ENCODE measurements at regions not wholly inside any gene's neighbourhood (a gene's known extent, or its start where the extent isn't known, plus 50 kb on each side); places are given as distances from the start of the nearest gene placed in this dataset.

DNA sequence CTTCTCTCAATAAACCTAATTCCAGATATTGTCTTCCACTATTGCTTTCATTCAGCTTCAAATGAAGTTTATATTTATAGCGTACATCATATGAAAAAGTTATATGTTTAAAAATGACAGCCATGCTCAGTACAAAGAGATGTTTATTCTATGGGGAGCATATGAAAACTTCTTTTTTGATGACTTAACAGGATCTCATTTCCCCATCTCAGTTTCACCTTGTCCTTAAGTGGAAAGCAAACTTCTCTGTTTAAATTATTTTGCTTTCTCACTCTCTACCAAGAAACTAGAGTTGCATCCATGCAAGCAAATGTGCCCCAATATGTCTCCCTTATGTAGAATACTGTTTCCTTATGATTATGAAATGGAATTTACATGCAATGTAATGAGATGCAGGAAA, 799.5 kb upstream of the RGS18 start:
- no peak for ATAC-seq
- no peak for TF ChIP-seq OSR1 (CRISPR knock-in tag; IDR thresholded peaks at IDR 0.05)
- TF ChIP-seq ISL1 (CRISPR knock-in tag; IDR thresholded peaks at IDR 0.05) = no peak
- TF ChIP-seq, protein P1, sequence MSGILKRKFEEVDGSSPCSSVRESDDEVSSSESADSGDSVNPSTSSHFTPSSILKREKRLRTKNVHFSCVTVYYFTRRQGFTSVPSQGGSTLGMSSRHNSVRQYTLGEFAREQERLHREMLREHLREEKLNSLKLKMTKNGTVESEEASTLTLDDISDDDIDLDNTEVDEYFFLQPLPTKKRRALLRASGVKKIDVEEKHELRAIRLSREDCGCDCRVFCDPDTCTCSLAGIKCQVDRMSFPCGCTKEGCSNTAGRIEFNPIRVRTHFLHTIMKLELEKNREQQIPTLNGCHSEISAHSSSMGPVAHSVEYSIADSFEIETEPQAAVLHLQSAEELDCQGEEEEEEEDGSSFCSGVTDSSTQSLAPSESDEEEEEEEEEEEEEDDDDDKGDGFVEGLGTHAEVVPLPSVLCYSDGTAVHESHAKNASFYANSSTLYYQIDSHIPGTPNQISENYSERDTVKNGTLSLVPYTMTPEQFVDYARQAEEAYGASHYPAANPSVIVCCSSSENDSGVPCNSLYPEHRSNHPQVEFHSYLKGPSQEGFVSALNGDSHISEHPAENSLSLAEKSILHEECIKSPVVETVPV (CRISPR knock-in tag; IDR thresholded peaks at IDR 0.05) = no peak
- no peak for TF ChIP-seq PPARA (CRISPR knock-in tag; IDR thresholded peaks at IDR 0.05; ENCODE audit: borderline replicate concordance)
- TF ChIP-seq, protein P2, sequence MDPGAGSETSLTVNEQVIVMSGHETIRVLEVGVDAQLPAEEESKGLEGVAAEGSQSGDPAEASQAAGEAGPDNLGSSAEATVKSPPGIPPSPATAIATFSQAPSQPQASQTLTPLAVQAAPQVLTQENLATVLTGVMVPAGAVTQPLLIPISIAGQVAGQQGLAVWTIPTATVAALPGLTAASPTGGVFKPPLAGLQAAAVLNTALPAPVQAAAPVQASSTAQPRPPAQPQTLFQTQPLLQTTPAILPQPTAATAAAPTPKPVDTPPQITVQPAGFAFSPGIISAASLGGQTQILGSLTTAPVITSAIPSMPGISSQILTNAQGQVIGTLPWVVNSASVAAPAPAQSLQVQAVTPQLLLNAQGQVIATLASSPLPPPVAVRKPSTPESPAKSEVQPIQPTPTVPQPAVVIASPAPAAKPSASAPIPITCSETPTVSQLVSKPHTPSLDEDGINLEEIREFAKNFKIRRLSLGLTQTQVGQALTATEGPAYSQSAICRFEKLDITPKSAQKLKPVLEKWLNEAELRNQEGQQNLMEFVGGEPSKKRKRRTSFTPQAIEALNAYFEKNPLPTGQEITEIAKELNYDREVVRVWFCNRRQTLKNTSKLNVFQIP (CRISPR knock-in tag; IDR thresholded peaks at IDR 0.05; ENCODE audit: borderline replicate concordance, low read depth) = no peak
- TF ChIP-seq TOX (CRISPR knock-in tag; IDR thresholded peaks at IDR 0.05; ENCODE audit: borderline replicate concordance) = no peak
- TF ChIP-seq, protein P3, sequence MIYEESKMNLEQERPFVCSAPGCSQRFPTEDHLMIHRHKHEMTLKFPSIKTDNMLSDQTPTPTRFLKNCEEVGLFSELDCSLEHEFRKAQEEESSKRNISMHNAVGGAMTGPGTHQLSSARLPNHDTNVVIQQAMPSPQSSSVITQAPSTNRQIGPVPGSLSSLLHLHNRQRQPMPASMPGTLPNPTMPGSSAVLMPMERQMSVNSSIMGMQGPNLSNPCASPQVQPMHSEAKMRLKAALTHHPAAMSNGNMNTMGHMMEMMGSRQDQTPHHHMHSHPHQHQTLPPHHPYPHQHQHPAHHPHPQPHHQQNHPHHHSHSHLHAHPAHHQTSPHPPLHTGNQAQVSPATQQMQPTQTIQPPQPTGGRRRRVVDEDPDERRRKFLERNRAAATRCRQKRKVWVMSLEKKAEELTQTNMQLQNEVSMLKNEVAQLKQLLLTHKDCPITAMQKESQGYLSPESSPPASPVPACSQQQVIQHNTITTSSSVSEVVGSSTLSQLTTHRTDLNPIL (CRISPR knock-in tag; IDR thresholded peaks at IDR 0.05; ENCODE audit: low read depth) = no peak
- TF ChIP-seq ESRRG (CRISPR knock-in tag; IDR thresholded peaks at IDR 0.05) = no peak
- TF ChIP-seq CSDC2 (CRISPR knock-in tag; IDR thresholded peaks at IDR 0.05) = no peak
- no peak for TF ChIP-seq RARB (CRISPR knock-in tag; IDR thresholded peaks at IDR 0.05)
- no peak for TF ChIP-seq ZNF565 (CRISPR knock-in tag; conservative IDR thresholded peaks at IDR 0.05; ENCODE audit: low read depth)
- TF ChIP-seq, protein P4, sequence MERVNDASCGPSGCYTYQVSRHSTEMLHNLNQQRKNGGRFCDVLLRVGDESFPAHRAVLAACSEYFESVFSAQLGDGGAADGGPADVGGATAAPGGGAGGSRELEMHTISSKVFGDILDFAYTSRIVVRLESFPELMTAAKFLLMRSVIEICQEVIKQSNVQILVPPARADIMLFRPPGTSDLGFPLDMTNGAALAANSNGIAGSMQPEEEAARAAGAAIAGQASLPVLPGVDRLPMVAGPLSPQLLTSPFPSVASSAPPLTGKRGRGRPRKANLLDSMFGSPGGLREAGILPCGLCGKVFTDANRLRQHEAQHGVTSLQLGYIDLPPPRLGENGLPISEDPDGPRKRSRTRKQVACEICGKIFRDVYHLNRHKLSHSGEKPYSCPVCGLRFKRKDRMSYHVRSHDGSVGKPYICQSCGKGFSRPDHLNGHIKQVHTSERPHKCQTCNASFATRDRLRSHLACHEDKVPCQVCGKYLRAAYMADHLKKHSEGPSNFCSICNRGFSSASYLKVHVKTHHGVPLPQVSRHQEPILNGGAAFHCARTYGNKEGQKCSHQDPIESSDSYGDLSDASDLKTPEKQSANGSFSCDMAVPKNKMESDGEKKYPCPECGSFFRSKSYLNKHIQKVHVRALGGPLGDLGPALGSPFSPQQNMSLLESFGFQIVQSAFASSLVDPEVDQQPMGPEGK (CRISPR knock-in tag; IDR thresholded peaks at IDR 0.05; ENCODE audit: borderline replicate concordance) = no peak
- TF ChIP-seq ZFP3 (CRISPR knock-in tag; IDR thresholded peaks at IDR 0.05) = no peak
- no peak for TF ChIP-seq ZNF70 (CRISPR knock-in tag; IDR thresholded peaks at IDR 0.05)

DNA sequence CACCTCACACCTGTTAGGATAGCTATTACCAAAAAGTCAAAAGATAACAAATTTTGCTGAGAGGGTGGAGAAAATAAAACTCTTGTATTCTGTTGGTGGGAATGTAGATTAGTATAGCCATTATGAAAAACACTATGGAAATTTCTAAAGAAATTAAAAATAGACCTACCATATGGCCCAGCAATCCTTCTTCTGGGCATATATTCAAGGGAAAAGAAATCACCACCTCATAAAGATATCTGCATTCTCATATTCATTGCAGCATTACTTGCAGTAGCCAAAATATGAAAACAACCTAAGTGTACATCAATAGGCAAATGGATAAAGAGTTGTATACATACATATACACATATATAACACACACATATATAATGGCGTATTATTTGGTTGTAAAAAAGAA, 791.6 kb upstream of the RGS18 start:
- ATAC-seq = no peak
- no peak for TF ChIP-seq BACH2 (CRISPR knock-in tag; IDR thresholded peaks at IDR 0.05; ENCODE audit: borderline replicate concordance)
- no peak for TF ChIP-seq TCF4 (CRISPR knock-in tag; IDR thresholded peaks at IDR 0.05; ENCODE audit: borderline replicate concordance)
- no peak for TF ChIP-seq RARB (CRISPR knock-in tag; IDR thresholded peaks at IDR 0.05)
- TF ChIP-seq, protein P4 (CRISPR knock-in tag; IDR thresholded peaks at IDR 0.05; ENCODE audit: borderline replicate concordance) = no peak
- TF ChIP-seq SNAI2 (CRISPR knock-in tag; IDR thresholded peaks at IDR 0.05) = no peak
- TF ChIP-seq ZC3H10 (CRISPR knock-in tag; IDR thresholded peaks at IDR 0.05) = no peak
- TF ChIP-seq OSR1 (CRISPR knock-in tag; IDR thresholded peaks at IDR 0.05) = no peak
- TF ChIP-seq PPARA (CRISPR knock-in tag; IDR thresholded peaks at IDR 0.05; ENCODE audit: borderline replicate concordance) = no peak
- no peak for TF ChIP-seq ZFP30 (CRISPR knock-in tag; IDR thresholded peaks at IDR 0.05)
- TF ChIP-seq ISL1 (CRISPR knock-in tag; IDR thresholded peaks at IDR 0.05) = no peak
- no peak for TF ChIP-seq TOX (CRISPR knock-in tag; IDR thresholded peaks at IDR 0.05; ENCODE audit: borderline replicate concordance)

DNA sequence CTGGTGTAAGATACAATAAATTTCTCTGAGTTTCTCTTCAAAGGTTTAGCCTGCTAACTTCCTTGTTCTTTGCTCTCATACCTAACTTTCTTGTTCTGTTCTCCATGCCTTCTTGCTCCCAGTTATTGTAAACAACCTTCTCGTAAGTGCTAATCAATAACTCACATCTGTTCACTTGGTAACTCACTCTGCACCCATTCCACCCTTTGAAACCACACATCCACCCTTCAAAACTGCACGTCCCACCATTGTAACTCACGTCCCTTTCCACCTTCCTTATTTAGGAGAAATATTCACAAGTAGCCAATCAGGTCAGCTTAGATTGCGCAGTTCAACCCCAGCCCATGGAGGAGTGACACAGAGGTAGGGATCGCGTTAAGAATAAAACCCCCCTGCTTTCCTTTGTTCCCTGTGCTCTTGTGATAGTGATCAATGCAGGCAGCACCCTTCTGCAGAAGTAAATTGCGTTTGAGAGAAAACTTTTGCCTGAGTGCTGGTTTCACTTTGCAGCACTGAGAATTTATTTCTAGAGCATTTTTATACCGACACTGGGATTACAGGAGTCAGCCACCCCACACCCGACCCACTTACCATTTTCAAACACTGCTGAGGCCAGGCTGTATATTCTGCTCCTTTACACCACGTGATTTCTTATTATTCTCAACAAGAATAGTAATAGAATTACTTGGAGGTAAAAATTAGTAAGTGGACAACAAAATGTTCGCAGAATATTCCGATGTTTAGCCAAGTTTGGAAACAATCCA, 789.2 kb upstream of the RGS18 start:
- ATAC-seq = peak; percentile 70
- no peak for TF ChIP-seq CSDC2 (CRISPR knock-in tag; IDR thresholded peaks at IDR 0.05)
- no peak for TF ChIP-seq SNAI2 (CRISPR knock-in tag; IDR thresholded peaks at IDR 0.05)
- TF ChIP-seq, protein P3 (CRISPR knock-in tag; IDR thresholded peaks at IDR 0.05; ENCODE audit: low read depth) = no peak
- TF ChIP-seq ISL1 (CRISPR knock-in tag; IDR thresholded peaks at IDR 0.05) = no peak
- TF ChIP-seq BACH2 (CRISPR knock-in tag; IDR thresholded peaks at IDR 0.05; ENCODE audit: borderline replicate concordance) = no peak
- no peak for TF ChIP-seq TOX (CRISPR knock-in tag; IDR thresholded peaks at IDR 0.05; ENCODE audit: borderline replicate concordance)
- no peak for TF ChIP-seq TCF4 (CRISPR knock-in tag; IDR thresholded peaks at IDR 0.05; ENCODE audit: borderline replicate concordance)
- TF ChIP-seq, protein P1 (CRISPR knock-in tag; IDR thresholded peaks at IDR 0.05) = no peak
- TF ChIP-seq OSR1 (CRISPR knock-in tag; IDR thresholded peaks at IDR 0.05) = no peak
- no peak for TF ChIP-seq PPARA (CRISPR knock-in tag; IDR thresholded peaks at IDR 0.05; ENCODE audit: borderline replicate concordance)
- TF ChIP-seq GLIS3 (CRISPR knock-in tag; IDR thresholded peaks at IDR 0.05) = no peak
- no peak for TF ChIP-seq ZNF565 (CRISPR knock-in tag; conservative IDR thresholded peaks at IDR 0.05; ENCODE audit: low read depth)
- no peak for TF ChIP-seq ZFP3 (CRISPR knock-in tag; IDR thresholded peaks at IDR 0.05)
- TF ChIP-seq ARNTL (CRISPR knock-in tag; IDR thresholded peaks at IDR 0.05; ENCODE audit: borderline replicate concordance, low read depth) = no peak
- TF ChIP-seq ZNF8 (CRISPR knock-in tag; IDR thresholded peaks at IDR 0.05) = no peak
- no peak for TF ChIP-seq ZNF70 (CRISPR knock-in tag; IDR thresholded peaks at IDR 0.05)
- no peak for TF ChIP-seq ZFP30 (CRISPR knock-in tag; IDR thresholded peaks at IDR 0.05)

All from SK-N-SH treated with all-trans-retinoic acid at 6 μM for 48 hours (cell line).